Uterus (tissue), 3 donors: ENCODE measurements at regions not wholly inside any gene's neighbourhood (a gene's known extent, or its start where the extent isn't known, plus 50 kb on each side); places are given as distances from the start of the nearest gene placed in this dataset.

Source experiments
- DNase-seq, 2 donors: peaks; one replicate each; pipeline ENCODE4 v3.0.0-alpha.2; 2019 to 2020
- H3K27ac ChIP-seq, 2 donors: fragments of 200-600 bp; sonication (generic); 1 replicate in 1 of 2; 2 replicates in 1 of 2; pipeline ENCODE4 v1.5.1; 2016 to 2018
- H3K27me3 ChIP-seq, 2 donors: fragments of 200-600 bp; sonication (generic); one replicate each; pipeline ENCODE4 v1.5.1; 2018 to 2019; ENCODE audit warnings: control low read depth in 1 of 2
- H3K36me3 ChIP-seq, 2 donors: fragments of 200-600 bp; sonication (generic); one replicate each; pipeline ENCODE4 v1.5.1; 2019; ENCODE audit warnings: control low read depth in 1 of 2
- H3K4me1 ChIP-seq, 2 donors: fragments of 200-600 bp; sonication (generic); one replicate each; pipeline ENCODE4 v1.5.1; 2018 to 2019; ENCODE audit warnings: control low read depth in 1 of 2
- H3K4me3 ChIP-seq, 2 donors: fragments of 200-600 bp; sonication (generic); 1 replicate in 1 of 2; 2 replicates in 1 of 2; pipeline ENCODE4 v1.5.1; 2018 to 2019; ENCODE audit warnings: mild to moderate bottlenecking in 1 of 2
- H3K9me3 ChIP-seq, 2 donors: fragments of 200-600 bp; sonication (generic); one replicate each; pipeline ENCODE4 v1.5.1; 2019; ENCODE audit warnings: control low read depth in 1 of 2
- POLR2A ChIP-seq, 2 donors: fragments of 450-650 bp; IDR thresholded peaks; one replicate each; pipeline ENCODE4 v1.6.1; 2016; ENCODE audit warnings: antibody characterized with exemption in 2 of 2, mild to moderate bottlenecking in 1 of 2, moderate library complexity in 1 of 2
- intact Hi-C: fragments of 100-400 bp; cut with DNase I; formaldehyde crosslinking; loops from one replicate; pipeline ENCODE4 v1.15.1; 2023; ENCODE audit warnings: low total_unique reads
- TF ChIP-seq, protein P1 (sequence below), 4 experiments: fragments of 200-600 bp in 2 of 4; fragments of 450-650 bp in 2 of 4; sonication (generic) in 2 of 4; IDR thresholded peaks; one replicate each; pipeline ENCODE4 v1.5.1; 2016 to 2019; ENCODE audit warnings: antibody characterized with exemption in 4 of 4, mild to moderate bottlenecking in 2 of 4, moderate library complexity in 1 of 4
- donor health status: DM: yes; HTN: yes; CAD: no.

DNA sequence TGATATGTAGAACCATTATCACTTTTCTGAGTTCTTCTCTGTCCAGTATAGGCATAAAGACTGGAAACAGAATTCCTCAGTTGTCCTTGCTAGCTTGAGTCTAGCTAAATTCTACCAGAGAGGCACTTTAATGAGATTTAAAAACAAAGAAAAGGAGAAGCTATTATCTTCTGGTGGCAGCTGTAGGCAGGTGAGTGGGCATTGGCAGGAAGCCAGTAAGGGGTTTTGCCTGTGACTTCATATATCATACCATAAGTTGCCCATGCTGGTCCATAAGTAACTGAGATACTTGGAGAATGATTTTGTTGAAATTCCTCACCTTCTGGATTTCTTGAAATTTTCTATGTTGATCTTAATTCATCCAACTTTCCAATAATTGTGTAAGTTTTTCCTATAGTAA, 402.3 kb upstream of the TGFBR2 start:
- H3K36me3 ChIP-seq = no peaks in the 10 kb centered on the region
- intact Hi-C loops = no loop called here
- no peaks in the 10 kb centered on the region for H3K9me3 ChIP-seq
- H3K4me3 ChIP-seq = no peak overlapping the region
- no peak overlapping the region for H3K27ac ChIP-seq
- DNase-seq = no peak
- TF ChIP-seq, protein P1, sequence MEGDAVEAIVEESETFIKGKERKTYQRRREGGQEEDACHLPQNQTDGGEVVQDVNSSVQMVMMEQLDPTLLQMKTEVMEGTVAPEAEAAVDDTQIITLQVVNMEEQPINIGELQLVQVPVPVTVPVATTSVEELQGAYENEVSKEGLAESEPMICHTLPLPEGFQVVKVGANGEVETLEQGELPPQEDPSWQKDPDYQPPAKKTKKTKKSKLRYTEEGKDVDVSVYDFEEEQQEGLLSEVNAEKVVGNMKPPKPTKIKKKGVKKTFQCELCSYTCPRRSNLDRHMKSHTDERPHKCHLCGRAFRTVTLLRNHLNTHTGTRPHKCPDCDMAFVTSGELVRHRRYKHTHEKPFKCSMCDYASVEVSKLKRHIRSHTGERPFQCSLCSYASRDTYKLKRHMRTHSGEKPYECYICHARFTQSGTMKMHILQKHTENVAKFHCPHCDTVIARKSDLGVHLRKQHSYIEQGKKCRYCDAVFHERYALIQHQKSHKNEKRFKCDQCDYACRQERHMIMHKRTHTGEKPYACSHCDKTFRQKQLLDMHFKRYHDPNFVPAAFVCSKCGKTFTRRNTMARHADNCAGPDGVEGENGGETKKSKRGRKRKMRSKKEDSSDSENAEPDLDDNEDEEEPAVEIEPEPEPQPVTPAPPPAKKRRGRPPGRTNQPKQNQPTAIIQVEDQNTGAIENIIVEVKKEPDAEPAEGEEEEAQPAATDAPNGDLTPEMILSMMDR (IDR thresholded peaks at IDR 0.05) = no peak
- TF ChIP-seq POLR2A (IDR thresholded peaks at IDR 0.05) = no peak
- H3K4me1 ChIP-seq = no peaks in the 10 kb centered on the region
- no peaks in the 10 kb centered on the region for H3K27me3 ChIP-seq

GRCh38 chr3:30206051-30206450, 400.4 kb upstream of the TGFBR2 start:
- Histone ChIP-seq H3K4me1 (no peaks in the 10 kb centered on the region), H3K4me3 (no peak overlapping the region), H3K36me3 (no peaks in the 10 kb centered on the region), H3K27me3 (no peaks in the 10 kb centered on the region), H3K27ac (no peak overlapping the region), H3K9me3 (no peaks in the 10 kb centered on the region)
- TF ChIP-seq, protein P1 (IDR thresholded peaks at IDR 0.05) = no peak
- TF ChIP-seq POLR2A (IDR thresholded peaks at IDR 0.05) = no peak
- no peak for DNase-seq
- intact Hi-C loops = no loop called here

GRCh38 chr3:30221619-30222018, 384.8 kb upstream of the TGFBR2 start:
- H3K4me3 ChIP-seq = no peak overlapping the region
- no peaks in the 10 kb centered on the region for H3K9me3 ChIP-seq
- H3K4me1 ChIP-seq = no peaks in the 10 kb centered on the region
- no peak for DNase-seq
- no peaks in the 10 kb centered on the region for H3K27me3 ChIP-seq
- TF ChIP-seq, protein P1 (IDR thresholded peaks at IDR 0.05) = no peak
- TF ChIP-seq POLR2A (IDR thresholded peaks at IDR 0.05) = no peak
- no peak overlapping the region for H3K27ac ChIP-seq
- intact Hi-C loops = no loop called here
- no peaks in the 10 kb centered on the region for H3K36me3 ChIP-seq

GRCh38 chr3:30222441-30222840, 384.0 kb upstream of the TGFBR2 start:
- Histone ChIP-seq H3K27me3 (no peaks in the 10 kb centered on the region), H3K36me3 (no peaks in the 10 kb centered on the region), H3K9me3 (no peaks in the 10 kb centered on the region), H3K4me3 (no peak overlapping the region), H3K4me1 (no peaks in the 10 kb centered on the region), H3K27ac (no peak overlapping the region)
- DNase-seq = no peak
- intact Hi-C loops = no loop called here
- TF ChIP-seq, protein P1 (IDR thresholded peaks at IDR 0.05) = no peak
- TF ChIP-seq POLR2A (IDR thresholded peaks at IDR 0.05) = no peak

- Histone ChIP-seq H3K9me3 (no peaks in the 10 kb centered on the region), H3K4me1 (no peaks in the 10 kb centered on the region), H3K27me3 (no peaks in the 10 kb centered on the region), H3K4me3 (no peak overlapping the region), H3K36me3 (no peaks in the 10 kb centered on the region), H3K27ac (no peak overlapping the region)
- TF ChIP-seq, protein P1 (IDR thresholded peaks at IDR 0.05) = no peak
- TF ChIP-seq POLR2A (IDR thresholded peaks at IDR 0.05) = no peak
- intact Hi-C loops = no loop called here
- no peak for DNase-seq
Measured at GRCh38 chr3:30225021-30225420, 381.4 kb upstream of the TGFBR2 start.
